ENCODE measurements at regions not wholly inside any gene's neighbourhood (a gene's known extent, or its start where the extent isn't known, plus 50 kb on each side); places are given as distances from the start of the nearest gene placed in this dataset.

- no peaks in the 10 kb centered on the region for H3K4me1 ChIP-seq (ENCODE audit: control insufficient read depth in 1 of 2, insufficient read depth in 1 of 2, low read depth in 1 of 2, low read length in 1 of 2)
- no peak overlapping the region for H3K27ac ChIP-seq
- TF ChIP-seq, protein P1, sequence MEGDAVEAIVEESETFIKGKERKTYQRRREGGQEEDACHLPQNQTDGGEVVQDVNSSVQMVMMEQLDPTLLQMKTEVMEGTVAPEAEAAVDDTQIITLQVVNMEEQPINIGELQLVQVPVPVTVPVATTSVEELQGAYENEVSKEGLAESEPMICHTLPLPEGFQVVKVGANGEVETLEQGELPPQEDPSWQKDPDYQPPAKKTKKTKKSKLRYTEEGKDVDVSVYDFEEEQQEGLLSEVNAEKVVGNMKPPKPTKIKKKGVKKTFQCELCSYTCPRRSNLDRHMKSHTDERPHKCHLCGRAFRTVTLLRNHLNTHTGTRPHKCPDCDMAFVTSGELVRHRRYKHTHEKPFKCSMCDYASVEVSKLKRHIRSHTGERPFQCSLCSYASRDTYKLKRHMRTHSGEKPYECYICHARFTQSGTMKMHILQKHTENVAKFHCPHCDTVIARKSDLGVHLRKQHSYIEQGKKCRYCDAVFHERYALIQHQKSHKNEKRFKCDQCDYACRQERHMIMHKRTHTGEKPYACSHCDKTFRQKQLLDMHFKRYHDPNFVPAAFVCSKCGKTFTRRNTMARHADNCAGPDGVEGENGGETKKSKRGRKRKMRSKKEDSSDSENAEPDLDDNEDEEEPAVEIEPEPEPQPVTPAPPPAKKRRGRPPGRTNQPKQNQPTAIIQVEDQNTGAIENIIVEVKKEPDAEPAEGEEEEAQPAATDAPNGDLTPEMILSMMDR (IDR thresholded peaks at IDR 0.05), result no peak
- H3K36me3 ChIP-seq, result no peaks in the 10 kb centered on the region
- no peaks in the 10 kb centered on the region for H3K27me3 ChIP-seq
- no peak overlapping the region for H3K4me3 ChIP-seq (ENCODE audit: low read depth in 1 of 2, low read length in 1 of 2)
- no peaks in the 10 kb centered on the region for H3K9me3 ChIP-seq
These were observed 288.8 kb upstream of the SASH1 start for GRCh38 chr6:148053796-148054195.

DNA sequence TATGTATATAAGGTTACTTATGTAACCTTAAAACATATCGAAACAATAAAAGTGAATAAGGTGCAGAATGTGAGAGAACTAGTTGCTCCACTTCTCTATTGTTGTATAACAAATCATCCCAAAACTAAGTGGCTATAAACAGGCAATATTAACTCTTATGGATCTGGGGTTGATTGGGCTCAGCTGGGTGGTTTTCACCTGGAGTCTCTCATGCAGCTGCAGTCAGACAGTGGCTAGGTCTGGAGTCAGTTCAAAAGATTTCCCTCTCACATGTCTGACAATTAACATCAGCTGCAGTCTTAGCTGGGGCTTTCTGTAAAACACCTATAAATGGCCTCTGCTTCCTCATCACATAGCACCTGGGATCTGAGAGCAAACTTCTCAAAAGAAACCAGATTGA, 288.4 kb upstream of the SASH1 start:
- TF ChIP-seq, protein P1 (IDR thresholded peaks at IDR 0.05), result no peak
- no peak overlapping the region for H3K4me3 ChIP-seq (ENCODE audit: low read depth in 1 of 2, low read length in 1 of 2)
- no peaks in the 10 kb centered on the region for H3K27me3 ChIP-seq

DNA sequence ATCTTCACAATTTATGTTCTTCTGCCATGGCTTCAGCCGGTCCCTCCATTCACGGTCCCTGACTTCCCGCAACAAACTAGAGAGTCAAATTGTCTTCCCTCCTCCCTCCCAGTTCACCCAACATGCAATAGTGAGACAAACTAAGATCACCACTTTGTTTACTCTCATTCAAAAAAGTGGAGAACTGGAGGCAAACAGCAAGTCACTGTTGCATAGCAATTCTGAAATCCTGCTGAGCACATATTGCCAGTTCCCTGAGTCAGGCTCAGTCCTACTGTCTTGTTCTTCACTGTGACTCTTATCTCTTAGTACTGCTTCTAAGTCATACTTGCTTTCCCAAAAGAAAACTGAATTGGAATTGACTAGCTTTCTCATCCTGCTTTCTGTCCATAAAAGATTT, 287.2 kb upstream of the SASH1 start:
- Histone ChIP-seq H3K36me3 (no peaks in the 10 kb centered on the region), H3K9me3 (no peaks in the 10 kb centered on the region), H3K4me1 (ENCODE audit: control insufficient read depth in 1 of 2, insufficient read depth in 1 of 2, low read depth in 1 of 2, low read length in 1 of 2) (no peaks in the 10 kb centered on the region), H3K4me3 (ENCODE audit: low read depth in 1 of 2, low read length in 1 of 2) (no peak overlapping the region), H3K27me3 (no peaks in the 10 kb centered on the region), H3K27ac (no peak overlapping the region)
- TF ChIP-seq, protein P1 (IDR thresholded peaks at IDR 0.05), result no peak

More for the DNA sequence above, 288.4 kb upstream of the SASH1 start:
- Histone ChIP-seq H3K36me3 (no peaks in the 10 kb centered on the region), H3K27ac (no peak overlapping the region), H3K9me3 (no peaks in the 10 kb centered on the region), H3K4me1 (ENCODE audit: control insufficient read depth in 1 of 2, insufficient read depth in 1 of 2, low read depth in 1 of 2, low read length in 1 of 2) (no peaks in the 10 kb centered on the region)

- no peak overlapping the region for H3K4me3 ChIP-seq (ENCODE audit: low read depth in 1 of 2, low read length in 1 of 2)
- no peaks in the 10 kb centered on the region for H3K36me3 ChIP-seq
- TF ChIP-seq, protein P1 (IDR thresholded peaks at IDR 0.05), result no peak
- no peaks in the 10 kb centered on the region for H3K4me1 ChIP-seq (ENCODE audit: control insufficient read depth in 1 of 2, insufficient read depth in 1 of 2, low read depth in 1 of 2, low read length in 1 of 2)
- no peaks in the 10 kb centered on the region for H3K9me3 ChIP-seq
- H3K27ac ChIP-seq, result no peak overlapping the region
- no peaks in the 10 kb centered on the region for H3K27me3 ChIP-seq
These were observed 282.8 kb upstream of the SASH1 start for GRCh38 chr6:148059869-148060268.

DNA sequence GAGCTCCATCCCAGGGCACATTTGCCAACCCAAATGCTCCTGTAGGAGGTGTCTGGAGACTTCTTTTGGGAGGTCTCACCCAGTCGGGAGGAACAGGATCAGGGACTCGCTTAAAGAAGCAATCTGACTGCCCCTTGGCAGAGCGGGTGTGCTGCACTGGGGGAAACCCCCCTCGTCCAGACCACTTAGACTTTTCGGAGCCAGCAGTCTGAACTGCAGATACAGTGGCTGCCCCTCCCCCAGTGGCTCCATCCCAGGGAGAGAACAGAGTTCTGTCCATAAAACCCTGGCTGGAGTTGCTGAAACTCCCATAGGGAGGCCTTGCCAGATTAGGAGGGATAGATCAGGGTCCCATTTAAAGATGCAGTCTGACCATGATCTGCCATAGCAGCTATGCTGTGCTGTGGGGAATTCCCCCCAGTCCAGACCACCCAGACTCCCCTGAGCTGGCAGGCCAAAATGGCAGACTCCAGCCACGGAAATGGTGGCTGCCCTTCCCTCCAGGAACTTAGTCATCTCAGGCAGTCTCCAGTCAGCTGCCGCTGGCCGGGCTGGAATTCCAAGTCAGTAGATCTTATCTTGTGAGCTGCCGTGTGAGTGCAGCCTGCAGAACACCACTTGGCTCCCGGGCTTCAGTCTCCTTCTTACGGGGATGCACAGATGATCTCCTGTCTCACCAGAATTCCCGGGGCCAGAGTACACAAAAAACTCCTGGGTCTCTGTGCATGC, 278.1 kb upstream of the SASH1 start:
- Histone ChIP-seq H3K36me3 (no peaks in the 10 kb centered on the region), H3K4me3 (ENCODE audit: low read depth in 1 of 2, low read length in 1 of 2) (no peak overlapping the region), H3K27me3 (no peaks in the 10 kb centered on the region), H3K4me1 (ENCODE audit: control insufficient read depth in 1 of 2, insufficient read depth in 1 of 2, low read depth in 1 of 2, low read length in 1 of 2) (no peaks in the 10 kb centered on the region), H3K27ac (no peak overlapping the region), H3K9me3 (no peaks in the 10 kb centered on the region)
- TF ChIP-seq, protein P1 (IDR thresholded peaks at IDR 0.05), result no peak

All from neutrophil (primary cell).